PFSK-1 (cell line): ENCODE measurements at regions not wholly inside any gene's neighbourhood (a gene's known extent, or its start where the extent isn't known, plus 50 kb on each side); places are given as distances from the start of the nearest gene placed in this dataset.

Experiments
- FOXP2 ChIP-seq: optimal IDR thresholded peaks from 2 replicates; pipeline ENCODE3; 2011; ENCODE audit warnings: borderline replicate concordance, control low read depth, inconsistent platforms; ENCODE audit not compliant: insufficient read depth; ENCODE audit errors: extremely low read length, extremely low read depth
- POLR2AphosphoS5 ChIP-seq: IDR thresholded peaks from 2 replicates; pipeline ENCODE4 v1.6.1; 2012; ENCODE audit warnings: low read depth, mild to moderate bottlenecking, control low read depth, low read length, moderate library complexity
- REST ChIP-seq, 2 experiments: IDR thresholded peaks; 2 replicates each; pipeline versions ENCODE4 v1.6.1 to v1.8.0; 2011 to 2012; ENCODE audit warnings: low read depth in 2 of 2, low read length in 2 of 2, control low read depth in 1 of 2, inconsistent platforms in 1 of 2, mild to moderate bottlenecking in 1 of 2, moderate library complexity in 1 of 2; ENCODE audit not compliant: insufficient read depth in 1 of 2
- SIN3A ChIP-seq: IDR thresholded peaks from 2 replicates; pipeline ENCODE4 v1.6.1; 2012; ENCODE audit warnings: mild to moderate bottlenecking, low read length, moderate library complexity, borderline replicate concordance; ENCODE audit not compliant: insufficient read depth
- TAF1 ChIP-seq: IDR thresholded peaks from 2 replicates; pipeline ENCODE4 v1.6.1; 2012; ENCODE audit warnings: low read length, control low read depth, borderline replicate concordance; ENCODE audit not compliant: insufficient read depth

GRCh38 chr5:96312383-96312782, 120.7 kb downstream of the PCSK1 start:
- no peak for TF ChIP-seq FOXP2
- no peak for TF ChIP-seq REST (IDR thresholded peaks at IDR 0.05; ENCODE audit: insufficient read depth in 1 of 2, low read depth in 2 of 2, low read length in 2 of 2)
- TF ChIP-seq SIN3A, result no peak
- TF ChIP-seq TAF1, result no peak
- no peak for TF ChIP-seq POLR2AphosphoS5

DNA sequence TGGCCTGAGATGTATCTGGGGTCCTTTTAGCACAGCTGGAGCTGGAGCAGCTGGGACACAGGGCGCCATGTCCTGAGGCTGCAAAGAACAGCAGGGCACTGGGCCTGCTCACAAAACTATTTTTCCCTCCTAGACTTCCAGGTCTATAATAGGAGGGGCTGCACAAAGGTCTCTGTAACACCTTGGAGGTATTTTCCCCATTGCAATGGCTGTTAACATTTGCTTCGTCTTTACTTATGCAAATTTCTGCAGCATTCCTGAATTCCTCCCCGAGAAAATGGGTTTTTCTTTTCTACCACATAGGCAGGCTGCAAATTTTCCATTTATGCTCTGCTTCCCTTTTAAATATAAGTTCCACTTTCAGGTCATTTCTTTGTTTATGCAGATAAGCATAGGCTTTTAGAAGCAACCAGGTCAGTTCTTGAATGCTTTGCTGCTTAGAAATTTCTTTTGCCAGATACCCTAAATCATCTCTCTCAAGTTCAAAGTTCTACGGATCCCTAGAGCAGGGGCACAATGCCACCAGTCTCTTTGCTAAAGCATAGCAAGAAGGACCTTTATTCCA, 130.8 kb downstream of the PCSK1 start:
- TF ChIP-seq FOXP2 (no peak), POLR2AphosphoS5 (no peak), TAF1 (no peak), REST (IDR thresholded peaks at IDR 0.05; ENCODE audit: insufficient read depth in 1 of 2, low read depth in 2 of 2, low read length in 2 of 2) (no peak), SIN3A (no peak)

GRCh38 chr5:96300976-96301375, 132.1 kb downstream of the PCSK1 start:
- no peak for TF ChIP-seq SIN3A
- TF ChIP-seq TAF1, result no peak
- TF ChIP-seq REST (IDR thresholded peaks at IDR 0.05; ENCODE audit: insufficient read depth in 1 of 2, low read depth in 2 of 2, low read length in 2 of 2), result no peak
- no peak for TF ChIP-seq FOXP2
- no peak for TF ChIP-seq POLR2AphosphoS5

DNA sequence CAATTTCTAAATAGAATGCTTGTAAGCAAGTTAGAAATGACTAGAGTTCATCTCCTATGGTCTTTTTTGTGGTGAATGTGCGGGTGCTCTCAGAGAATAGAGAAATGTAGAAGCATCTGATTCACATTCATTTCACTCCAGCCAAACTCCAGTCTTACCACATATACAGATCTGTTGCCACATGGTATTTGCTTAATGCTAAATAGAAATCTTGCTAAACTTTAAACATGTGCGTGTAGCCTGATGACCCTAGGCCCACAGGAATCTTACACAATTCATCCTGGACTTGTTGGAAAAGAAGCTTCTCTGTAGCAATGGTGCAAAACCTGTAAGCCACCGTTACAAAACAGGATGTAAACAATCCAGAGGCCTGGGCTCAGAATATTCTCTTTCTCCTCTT, 135.2 kb downstream of the PCSK1 start:
- TF ChIP-seq SIN3A (no peak), REST (IDR thresholded peaks at IDR 0.05; ENCODE audit: insufficient read depth in 1 of 2, low read depth in 2 of 2, low read length in 2 of 2) (no peak), TAF1 (no peak), FOXP2 (no peak), POLR2AphosphoS5 (no peak)

DNA sequence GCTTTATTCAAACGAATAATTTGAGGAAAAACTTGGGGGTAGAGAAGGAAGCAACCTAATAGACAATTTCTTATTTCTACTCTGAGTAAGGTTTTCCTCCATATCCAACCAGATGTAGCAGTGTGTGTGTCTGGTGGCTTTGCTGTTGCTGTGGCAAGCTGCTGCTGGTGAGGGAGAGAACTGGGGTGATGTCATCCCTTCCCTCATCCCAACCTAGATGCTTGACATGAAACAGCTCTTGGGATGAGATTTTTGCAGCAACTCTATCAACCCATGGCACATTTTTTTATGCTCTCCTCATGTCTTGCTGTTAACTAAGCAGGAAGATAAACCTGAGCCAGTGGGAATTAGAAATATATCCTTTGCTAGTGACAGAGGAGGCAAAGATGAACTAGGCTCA, 135.8 kb downstream of the PCSK1 start:
- TF ChIP-seq SIN3A, result no peak
- TF ChIP-seq FOXP2, result no peak
- TF ChIP-seq REST (IDR thresholded peaks at IDR 0.05; ENCODE audit: insufficient read depth in 1 of 2, low read depth in 2 of 2, low read length in 2 of 2), result no peak
